Fibroblast of the aortic adventitia (primary cell): ENCODE measurements at regions not wholly inside any gene's neighbourhood (a gene's known extent, or its start where the extent isn't known, plus 50 kb on each side); places are given as distances from the start of the nearest gene placed in this dataset.

Source experiments
- DNase-seq: peaks from one replicate; pipeline ENCODE4 v3.0.0-alpha.2; 2010; ENCODE audit warnings: low read depth
- H3K4me3 ChIP-seq: 2 replicates; pipeline ENCODE4 v1.5.1; 2011; ENCODE audit warnings: low read depth, mild to moderate bottlenecking, control low read depth, low read length, moderate library complexity
- TF ChIP-seq, protein P1 (sequence below): IDR thresholded peaks from 2 replicates; pipeline ENCODE4 v1.5.1; 2011; ENCODE audit warnings: mild to moderate bottlenecking, low read length, control low read depth, inconsistent platforms; ENCODE audit not compliant: insufficient read depth

DNA sequence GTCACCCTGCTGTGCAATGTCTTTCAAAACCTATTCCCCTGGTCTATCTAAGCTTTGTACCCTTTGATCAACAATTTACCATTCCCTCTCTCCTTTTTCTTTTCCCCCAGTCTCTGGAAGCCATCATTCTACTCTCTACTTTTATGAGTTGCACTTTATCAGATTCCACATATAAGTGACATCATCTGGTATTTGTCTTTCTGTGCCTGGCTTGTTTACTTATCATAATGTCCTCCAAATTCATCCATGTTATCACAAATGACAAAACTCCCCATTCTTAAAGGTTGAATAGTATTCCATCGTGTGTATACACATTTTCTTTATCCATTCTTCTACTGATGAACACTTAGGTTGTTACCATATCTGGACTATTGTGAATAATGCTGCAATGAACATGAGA is 344.2 kb upstream of the CCNH start:
- TF ChIP-seq, protein P1, sequence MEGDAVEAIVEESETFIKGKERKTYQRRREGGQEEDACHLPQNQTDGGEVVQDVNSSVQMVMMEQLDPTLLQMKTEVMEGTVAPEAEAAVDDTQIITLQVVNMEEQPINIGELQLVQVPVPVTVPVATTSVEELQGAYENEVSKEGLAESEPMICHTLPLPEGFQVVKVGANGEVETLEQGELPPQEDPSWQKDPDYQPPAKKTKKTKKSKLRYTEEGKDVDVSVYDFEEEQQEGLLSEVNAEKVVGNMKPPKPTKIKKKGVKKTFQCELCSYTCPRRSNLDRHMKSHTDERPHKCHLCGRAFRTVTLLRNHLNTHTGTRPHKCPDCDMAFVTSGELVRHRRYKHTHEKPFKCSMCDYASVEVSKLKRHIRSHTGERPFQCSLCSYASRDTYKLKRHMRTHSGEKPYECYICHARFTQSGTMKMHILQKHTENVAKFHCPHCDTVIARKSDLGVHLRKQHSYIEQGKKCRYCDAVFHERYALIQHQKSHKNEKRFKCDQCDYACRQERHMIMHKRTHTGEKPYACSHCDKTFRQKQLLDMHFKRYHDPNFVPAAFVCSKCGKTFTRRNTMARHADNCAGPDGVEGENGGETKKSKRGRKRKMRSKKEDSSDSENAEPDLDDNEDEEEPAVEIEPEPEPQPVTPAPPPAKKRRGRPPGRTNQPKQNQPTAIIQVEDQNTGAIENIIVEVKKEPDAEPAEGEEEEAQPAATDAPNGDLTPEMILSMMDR = no peak
- DNase-seq = no peak
- H3K4me3 ChIP-seq = no peak overlapping the region

DNA sequence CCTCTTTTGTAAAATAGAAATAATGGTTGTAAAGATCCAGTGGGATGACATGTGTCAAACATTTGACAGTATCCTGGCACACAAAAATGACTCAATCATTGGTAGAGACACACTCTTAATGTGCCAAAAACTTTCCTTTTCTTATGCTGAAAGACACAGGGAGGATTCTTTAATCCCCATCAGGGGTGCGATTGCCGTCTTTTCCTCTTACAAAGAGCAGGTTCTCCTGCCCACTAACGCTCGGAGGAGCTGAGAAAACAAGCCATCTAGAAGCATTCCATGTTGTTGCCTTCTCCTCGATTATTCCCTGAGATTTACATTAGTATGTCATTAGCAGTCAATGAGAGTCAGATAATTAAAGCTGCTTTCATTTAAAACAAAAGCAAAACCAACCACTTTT is 342.6 kb upstream of the CCNH start:
- TF ChIP-seq, protein P1 = no peak
- no peak for DNase-seq
- no peak overlapping the region for H3K4me3 ChIP-seq

DNA sequence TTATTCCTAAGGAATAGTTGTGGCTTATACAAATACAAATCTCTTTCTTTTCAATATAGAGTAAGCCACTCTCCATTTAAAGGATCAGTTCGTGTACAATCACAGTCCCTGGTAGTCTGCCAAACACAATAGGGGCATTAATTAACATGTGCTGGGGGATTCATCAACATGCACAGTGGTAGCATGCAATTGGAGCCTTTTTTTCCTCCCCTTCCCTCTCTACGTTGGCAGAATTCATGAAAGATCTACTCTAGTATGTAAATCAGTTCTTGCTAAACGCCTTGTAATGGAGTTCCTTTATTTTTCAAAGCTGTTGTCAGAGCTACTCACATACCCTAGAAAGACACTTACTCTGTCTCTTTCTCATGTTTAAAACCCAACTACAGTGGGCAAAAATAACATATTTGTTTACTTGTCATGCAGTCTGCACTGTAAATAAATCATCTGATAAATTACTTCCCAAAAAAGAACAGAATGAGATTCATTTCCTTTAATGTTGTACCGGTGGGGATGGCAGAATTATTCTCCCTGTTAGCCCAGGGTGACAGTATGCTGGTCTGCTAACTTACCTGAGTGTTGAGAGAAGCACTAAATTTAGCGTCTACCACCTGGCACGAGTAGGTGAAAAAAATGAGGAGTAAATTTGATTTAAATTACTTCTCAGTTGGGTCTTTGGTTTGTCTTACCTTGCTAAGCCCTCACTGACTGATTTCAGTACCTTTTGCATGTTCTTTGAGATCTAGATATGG is 341.5 kb upstream of the CCNH start:
- DNase-seq = no peak
- TF ChIP-seq, protein P1 = no peak
- no peak overlapping the region for H3K4me3 ChIP-seq

DNA sequence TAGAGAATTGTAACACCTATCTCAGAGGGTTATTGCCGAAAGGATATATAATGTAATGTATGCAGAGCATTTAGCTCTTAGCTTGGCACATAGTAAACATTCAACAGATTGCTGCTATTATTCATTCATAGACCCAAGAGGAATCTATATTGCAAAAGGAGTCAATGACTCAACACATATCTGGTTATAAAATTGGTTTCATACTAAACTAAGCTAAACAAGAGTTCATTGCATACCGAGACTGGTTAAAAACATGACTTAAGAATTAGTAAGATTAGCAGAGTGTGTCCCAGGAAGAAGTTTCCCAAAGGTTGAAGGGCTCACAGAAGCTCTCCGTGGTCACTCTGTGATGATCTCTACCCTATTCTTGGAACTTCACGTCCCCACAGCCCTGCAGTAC is 339.6 kb upstream of the CCNH start:
- no peak overlapping the region for H3K4me3 ChIP-seq
- DNase-seq = peak; percentile 32
- TF ChIP-seq, protein P1 = no peak

GRCh38 chr5:87751824-87752223 is 339.1 kb upstream of the CCNH start:
- DNase-seq = peak; percentile 40
- TF ChIP-seq, protein P1 = no peak
- no peak overlapping the region for H3K4me3 ChIP-seq

- DNase-seq = peak; percentile 5
- TF ChIP-seq, protein P1 = no peak
- H3K4me3 ChIP-seq = no peak overlapping the region
Measured at GRCh38 chr5:87746891-87747377, 334.2 kb upstream of the CCNH start.
